Brain pericyte (primary cell): ENCODE measurements at regions not wholly inside any gene's neighbourhood (a gene's known extent, or its start where the extent isn't known, plus 50 kb on each side); places are given as distances from the start of the nearest gene placed in this dataset.

Experiments
- DNase-seq: peaks from one replicate; pipeline ENCODE4 v3.0.0-alpha.2; 2012; ENCODE audit warnings: low read depth, low spot score

GRCh38 chrX:21056622-21057021 lies 317.6 kb upstream of the CNKSR2 start:
- DNase-seq, result no peak

DNA sequence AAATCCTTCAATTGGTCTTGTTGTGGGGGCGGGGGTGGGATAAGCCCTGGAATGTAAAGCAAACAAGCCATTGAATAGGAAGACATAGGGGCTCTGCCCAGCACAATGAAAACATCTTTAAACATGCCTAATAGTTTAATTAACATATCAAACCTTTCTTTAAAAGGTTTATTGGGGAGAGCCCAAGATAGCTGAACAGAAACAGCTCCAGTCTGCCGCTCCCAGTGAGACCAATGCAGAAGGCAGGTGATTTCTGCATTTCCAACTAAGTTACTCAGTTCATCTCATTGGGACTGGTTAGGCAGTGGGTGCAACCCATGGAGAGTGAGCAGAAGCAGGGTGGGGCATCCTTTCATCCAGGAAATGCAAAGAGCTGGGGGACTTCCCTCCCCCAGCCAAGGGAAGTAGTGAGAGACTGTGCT lies 327.2 kb upstream of the CNKSR2 start:
- DNase-seq, result no peak

DNA sequence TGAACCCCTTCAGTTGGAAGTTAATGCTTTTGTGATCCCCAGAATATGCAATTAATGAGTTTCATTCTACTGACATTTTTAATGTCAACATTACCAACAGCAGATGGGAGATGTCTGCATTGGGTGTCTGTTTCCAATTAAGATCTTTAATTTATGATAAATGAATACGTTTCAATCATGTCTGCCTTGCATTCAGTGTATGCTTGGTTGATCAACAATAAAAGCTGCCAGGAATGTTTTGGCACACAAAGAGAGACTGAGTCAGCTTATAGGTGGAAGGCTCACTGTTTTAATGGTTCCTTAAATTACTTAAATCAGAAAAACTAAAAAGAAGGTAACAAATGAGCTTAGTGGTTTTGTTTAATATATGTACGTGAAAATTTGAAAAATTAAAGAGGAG lies 359.9 kb upstream of the CNKSR2 start:
- DNase-seq, result no peak

DNA sequence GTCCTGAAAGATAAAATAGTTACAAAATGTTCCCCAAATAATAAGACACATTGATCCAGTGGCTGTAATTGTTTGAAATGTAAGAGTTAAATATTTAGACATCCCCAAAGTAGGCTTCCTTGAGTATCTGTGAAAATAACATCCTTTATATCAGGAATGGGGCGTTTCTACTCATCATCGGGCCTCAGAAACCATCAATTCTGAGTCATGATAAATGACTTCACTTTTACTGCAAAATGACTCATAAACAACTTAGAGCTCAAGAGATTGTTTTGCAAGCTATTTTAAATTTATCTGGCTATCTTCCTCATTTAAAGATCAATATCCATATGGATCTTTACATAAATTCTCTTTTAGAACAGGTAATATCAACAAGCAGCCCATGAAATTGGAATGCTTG lies 369.4 kb upstream of the CNKSR2 start:
- DNase-seq, result no peak

DNA sequence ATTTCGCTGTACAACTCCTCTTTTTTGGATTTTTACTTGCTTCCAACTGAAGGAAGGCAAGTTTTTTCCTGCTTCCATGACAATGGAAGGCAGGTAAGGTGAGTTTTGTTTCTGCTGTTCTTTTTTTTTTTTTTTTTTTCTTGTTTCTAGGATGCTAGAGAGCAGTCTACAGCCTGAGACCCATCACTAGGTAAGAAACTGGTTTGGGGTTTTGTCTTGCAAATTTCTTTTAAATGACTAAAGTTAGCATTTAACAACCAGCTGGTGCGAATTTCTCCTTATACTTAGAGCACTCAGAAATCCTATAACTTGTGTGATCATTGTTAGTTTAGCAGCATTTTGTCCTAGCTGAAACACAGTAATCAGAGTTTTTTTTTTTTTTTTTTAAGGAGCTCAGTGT lies 378.4 kb upstream of the CNKSR2 start:
- DNase-seq, result no peak

- no peak for DNase-seq
These were observed 384.9 kb upstream of the CNKSR2 start for GRCh38 chrX:20989361-20989760.

- no peak for DNase-seq
These were observed 385.4 kb upstream of the CNKSR2 start for GRCh38 chrX:20988804-20989203.

DNA sequence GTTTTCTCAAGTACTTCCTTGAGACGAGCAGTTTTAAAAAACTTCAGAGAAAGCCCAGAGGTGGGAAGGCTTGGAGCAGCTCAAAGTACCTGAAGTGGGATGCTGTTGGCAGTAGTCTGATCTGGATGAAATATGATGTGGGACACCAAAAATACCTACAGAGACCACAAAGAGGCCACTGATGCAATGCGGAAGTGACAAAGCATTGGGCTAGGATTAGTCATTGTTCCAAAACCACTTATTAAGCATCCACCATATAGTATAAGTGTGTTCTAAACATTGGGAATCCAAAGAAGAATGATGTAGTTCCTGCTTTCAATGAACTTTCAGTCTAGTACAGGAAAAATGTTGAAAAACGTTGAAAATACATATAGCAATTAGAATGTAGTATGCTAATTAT lies 386.1 kb upstream of the CNKSR2 start:
- DNase-seq, result no peak

- no peak for DNase-seq
These were observed 393.8 kb upstream of the CNKSR2 start for GRCh38 chrX:20980426-20980825.

DNA sequence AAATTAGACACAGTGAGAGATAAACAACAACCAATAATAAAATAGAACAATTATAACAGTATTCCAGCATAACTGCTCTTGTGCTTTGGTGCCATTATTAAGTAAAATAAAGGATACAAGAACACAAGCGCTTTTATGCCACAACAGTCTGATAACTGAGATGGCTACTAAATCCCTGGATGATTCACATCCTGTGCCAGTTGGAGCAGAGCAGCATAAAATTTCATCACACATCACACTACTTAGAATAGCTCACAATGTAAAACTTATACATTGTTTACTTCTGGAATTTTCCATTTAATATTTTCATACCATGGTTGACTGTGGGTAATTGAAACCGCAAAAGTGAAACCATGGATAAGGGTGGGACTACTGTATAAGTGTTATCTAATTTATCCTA lies 399.9 kb upstream of the CNKSR2 start:
- DNase-seq, result no peak

GRCh38 chrX:20973038-20973437 lies 401.2 kb upstream of the CNKSR2 start:
- DNase-seq, result no peak

GRCh38 chrX:20971250-20971649 lies 403.0 kb upstream of the CNKSR2 start:
- no peak for DNase-seq

DNA sequence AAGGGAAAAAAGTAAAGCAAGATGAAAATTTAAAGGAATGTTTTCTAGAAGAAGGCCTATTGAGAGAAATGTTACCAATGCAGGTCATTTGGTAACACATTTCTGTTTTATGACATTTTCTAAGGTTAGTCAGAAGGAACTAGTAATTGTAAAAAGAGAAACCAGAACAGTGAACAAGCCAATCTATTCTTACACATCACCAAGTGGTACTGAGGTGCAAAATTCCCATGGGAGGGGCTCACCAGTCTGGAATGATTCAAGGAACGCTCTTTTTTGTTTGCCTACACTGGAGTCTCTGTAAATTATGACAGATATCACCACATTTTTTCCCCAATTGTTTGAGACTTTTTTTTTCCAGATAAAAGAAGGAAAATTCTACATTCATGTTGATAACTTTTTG lies 404.7 kb upstream of the CNKSR2 start:
- no peak for DNase-seq

- DNase-seq, result no peak
These were observed 405.2 kb upstream of the CNKSR2 start for GRCh38 chrX:20968996-20969395.

DNA sequence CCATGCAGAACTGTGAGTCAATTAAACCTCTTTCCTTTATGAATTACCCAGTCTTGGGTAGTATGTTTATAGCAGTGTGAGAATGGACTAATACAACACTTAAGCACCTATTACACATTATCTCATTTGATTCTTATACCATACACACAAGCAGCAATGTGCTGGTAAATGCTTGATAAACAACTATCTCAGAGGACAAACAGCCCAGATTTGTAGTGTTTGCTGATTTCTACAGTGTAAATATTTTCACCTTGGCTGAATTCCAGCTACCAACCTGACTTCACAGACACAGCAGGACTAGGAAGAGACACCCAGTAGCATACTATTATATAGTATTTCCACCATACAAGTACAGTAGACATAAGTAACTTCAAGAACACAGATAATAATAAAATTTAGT lies 406.5 kb upstream of the CNKSR2 start:
- DNase-seq, result no peak

DNA sequence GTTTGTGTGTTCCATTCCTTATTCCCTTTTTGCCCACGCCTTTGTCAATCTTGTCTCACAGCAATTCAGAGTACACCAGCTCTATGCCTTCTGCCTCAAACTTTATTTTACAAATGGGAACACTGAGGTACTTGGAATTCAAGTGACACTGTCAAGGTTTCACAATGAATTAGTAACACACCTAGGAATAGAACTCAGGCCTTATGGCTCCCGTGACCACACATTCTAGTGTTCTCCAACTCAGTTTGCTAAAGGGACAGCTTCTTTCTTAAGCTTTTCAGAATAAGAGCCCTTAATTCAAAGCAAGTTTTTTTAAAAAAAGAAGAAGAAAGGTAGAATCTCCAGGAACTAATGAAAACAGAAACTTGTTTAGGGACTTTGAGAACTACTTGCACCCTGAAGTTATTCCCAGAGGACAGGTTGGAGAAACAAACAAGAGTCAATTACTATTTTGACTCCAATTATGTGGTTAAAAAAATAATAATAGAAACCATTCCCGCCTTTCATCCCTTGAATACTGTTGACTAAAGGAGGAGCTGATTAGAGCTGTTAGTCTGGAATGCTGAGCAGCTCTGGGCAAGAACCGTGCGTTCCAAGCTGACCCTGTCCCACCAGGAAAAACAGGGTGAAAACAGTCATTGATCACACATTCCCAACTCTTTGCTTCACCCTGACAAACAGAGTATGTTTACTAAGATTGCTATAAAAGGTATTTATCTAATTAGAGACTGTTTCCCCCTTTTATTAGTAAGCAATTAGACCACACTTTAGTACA lies 408.8 kb upstream of the CNKSR2 start:
- DNase-seq, result no peak

DNA sequence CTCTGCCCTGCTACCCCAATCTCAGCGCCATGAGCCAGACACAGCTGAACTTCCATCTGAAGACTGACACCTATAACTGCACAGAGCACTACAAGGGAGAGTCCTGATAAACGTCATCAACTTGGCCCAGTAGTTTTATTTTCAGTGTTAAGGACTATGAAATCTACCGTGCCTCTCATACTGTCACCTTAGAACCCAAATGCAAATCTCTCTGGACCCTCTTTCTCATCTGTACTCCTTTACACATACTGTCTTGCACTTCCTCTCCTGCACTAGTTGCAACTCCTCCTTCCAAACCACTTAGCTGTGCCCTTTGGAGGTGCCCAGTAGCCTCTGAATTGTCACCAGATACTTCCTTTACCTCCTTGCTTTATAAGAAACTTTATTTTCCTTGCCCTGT lies 420.2 kb upstream of the CNKSR2 start:
- no peak for DNase-seq

- DNase-seq, result no peak
These were observed 422.0 kb upstream of the CNKSR2 start for GRCh38 chrX:20952180-20952579.

- no peak for DNase-seq
These were observed 423.0 kb upstream of the CNKSR2 start for GRCh38 chrX:20951016-20951810.

- DNase-seq, result no peak
These were observed 426.8 kb upstream of the CNKSR2 start for GRCh38 chrX:20947411-20947912.

DNA sequence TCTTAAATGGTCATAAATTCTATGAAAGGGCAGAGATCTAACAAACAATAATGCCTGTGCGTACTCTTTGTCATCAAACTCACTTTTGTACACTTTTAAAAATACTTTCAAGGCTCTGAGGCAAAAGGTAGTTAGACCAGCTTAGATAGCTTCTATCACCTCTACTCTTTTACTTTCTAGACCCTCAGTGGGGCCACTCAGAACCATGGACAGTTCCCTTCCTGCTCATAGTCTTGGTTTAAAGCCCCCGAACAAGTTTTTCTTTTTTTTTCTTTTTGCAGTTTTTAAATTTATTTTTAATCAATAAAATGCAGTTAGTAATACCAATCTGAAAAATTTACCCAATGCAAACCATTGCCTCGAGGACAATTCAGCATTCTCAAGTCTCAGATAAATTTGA lies 460.5 kb upstream of the CNKSR2 start:
- DNase-seq, result no peak

DNA sequence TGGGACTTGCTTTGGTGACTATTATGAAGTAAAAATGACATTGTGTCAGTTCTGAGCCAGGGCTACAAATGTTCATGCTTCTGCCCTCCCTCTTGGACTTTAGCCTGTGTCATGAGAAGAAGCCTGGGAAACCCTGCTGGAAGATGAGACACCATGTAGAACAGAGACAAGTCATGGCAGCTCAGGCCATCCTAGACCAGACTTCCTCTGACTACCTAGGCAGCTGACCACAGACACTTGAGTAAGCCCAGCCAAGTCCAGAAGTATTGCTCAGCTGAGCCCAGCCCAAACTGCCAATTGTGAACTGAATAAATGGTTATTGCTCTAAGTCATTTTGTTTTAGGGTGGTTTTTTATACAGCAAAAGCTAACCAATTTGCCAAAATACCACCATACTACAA lies 467.6 kb upstream of the CNKSR2 start:
- DNase-seq, result no peak

DNA sequence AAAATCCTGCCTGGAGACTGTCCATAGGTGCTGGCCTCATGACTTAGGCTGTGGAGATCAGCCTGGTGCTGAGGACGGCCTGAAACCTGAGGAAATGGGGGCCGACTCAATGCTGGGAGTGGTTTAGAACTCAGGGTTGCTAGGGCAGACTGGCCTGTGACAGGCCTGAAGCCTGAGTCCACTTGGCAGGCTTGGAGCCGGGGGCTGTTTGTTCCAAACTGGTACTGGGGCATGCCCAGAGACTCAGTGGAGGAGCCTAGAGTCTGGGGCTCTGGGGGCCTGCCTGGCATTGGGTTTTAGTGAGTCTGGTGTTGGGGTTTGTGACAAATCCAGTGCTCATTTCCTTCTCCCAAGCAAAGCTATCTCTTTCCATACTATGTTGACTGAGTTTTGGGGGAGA lies 489.7 kb upstream of the CNKSR2 start:
- DNase-seq, result no peak
